Loucy (cell line): ENCODE measurements at regions not wholly inside any gene's neighbourhood (a gene's known extent, or its start where the extent isn't known, plus 50 kb on each side); places are given as distances from the start of the nearest gene placed in this dataset.

Experiments used
- CTCF ChIP-seq: fragments of 200-600 bp; sonication (generic); conservative IDR thresholded peaks from 2 replicates; pipeline ENCODE4 v1.5.1; 2014; ENCODE audit warnings: mild to moderate bottlenecking, antibody characterized with exemption, low read length
- EZH2phosphoT487 ChIP-seq: fragments of 200-600 bp; IDR thresholded peaks from 2 replicates; pipeline ENCODE4 v1.6.1; 2018; ENCODE audit warnings: antibody characterized with exemption, mild to moderate bottlenecking, moderate library complexity, borderline replicate concordance

- TF ChIP-seq CTCF (no peak), EZH2phosphoT487 (no peak)
Measured at GRCh38 chr1:5369223-5369622, 623.0 kb downstream of the NPHP4 start.
